ENCODE measurements at regions not wholly inside any gene's neighbourhood (a gene's known extent, or its start where the extent isn't known, plus 50 kb on each side); places are given as distances from the start of the nearest gene placed in this dataset.

- no peak for DNase-seq
These were observed 168.5 kb downstream of the NOC3L start for GRCh38 chr10:94194256-94194655.

GRCh38 chr10:94197241-94197640, 165.5 kb downstream of the NOC3L start:
- no peak for DNase-seq

GRCh38 chr10:94198324-94198723, 164.4 kb downstream of the NOC3L start:
- no peak for DNase-seq

GRCh38 chr10:94199565-94199964, 163.2 kb downstream of the NOC3L start:
- DNase-seq, result no peak

GRCh38 chr10:94200146-94200837, 162.4 kb downstream of the NOC3L start:
- DNase-seq, result no peak

GRCh38 chr10:94205396-94205831, 157.3 kb downstream of the NOC3L start:
- DNase-seq, result no peak

GRCh38 chr10:94206176-94206575, 156.6 kb downstream of the NOC3L start:
- no peak for DNase-seq

- DNase-seq, result no peak
These were observed 154.4 kb downstream of the NOC3L start for GRCh38 chr10:94208315-94208714.

- DNase-seq, result no peak
These were observed 152.1 kb downstream of the NOC3L start for GRCh38 chr10:94210440-94211168.

GRCh38 chr10:94211169-94211510, 151.6 kb downstream of the NOC3L start:
- no peak for DNase-seq

- no peak for DNase-seq
These were observed 149.7 kb downstream of the NOC3L start for GRCh38 chr10:94213001-94213530.

GRCh38 chr10:94213980-94214379, 148.8 kb downstream of the NOC3L start:
- no peak for DNase-seq

- DNase-seq, result no peak
These were observed 148.3 kb downstream of the NOC3L start for GRCh38 chr10:94214481-94214893.

GRCh38 chr10:94216201-94216600, 146.5 kb downstream of the NOC3L start:
- no peak for DNase-seq

GRCh38 chr10:94217411-94217810, 145.3 kb downstream of the NOC3L start:
- no peak for DNase-seq

- no peak for DNase-seq
These were observed 144.1 kb downstream of the NOC3L start for GRCh38 chr10:94218493-94219183.

GRCh38 chr10:94219829-94220228, 142.9 kb downstream of the NOC3L start:
- DNase-seq, result no peak

GRCh38 chr10:94220717-94221116, 142.0 kb downstream of the NOC3L start:
- no peak for DNase-seq

- DNase-seq, result no peak
These were observed 138.9 kb downstream of the NOC3L start for GRCh38 chr10:94223702-94224370.

GRCh38 chr10:94224656-94225055, 138.1 kb downstream of the NOC3L start:
- no peak for DNase-seq

- no peak for DNase-seq
These were observed 137.2 kb downstream of the NOC3L start for GRCh38 chr10:94225589-94225988.

- DNase-seq, result no peak
These were observed 132.5 kb downstream of the NOC3L start for GRCh38 chr10:94230134-94230785.

Data from inflammatory macrophage (primary cell).